Naive thymus-derived CD8-positive, alpha-beta T cell (primary cell): ENCODE measurements at regions not wholly inside any gene's neighbourhood (a gene's known extent, or its start where the extent isn't known, plus 50 kb on each side); places are given as distances from the start of the nearest gene placed in this dataset.

ENCODE experiments used
- ATAC-seq, 2 donors: fragments of 150-1000 bp; cut with Tn5 transposase in 1 of 2; sonication (Bioruptor Pico), chemical (Tn5 transposase) in 1 of 2; 1 replicate in 1 of 2; 2 replicates in 1 of 2; pipeline ENCODE4 v1.10.0; 2021; ENCODE audit warnings: mild to moderate bottlenecking in 2 of 2, moderate library complexity in 2 of 2
- POLR2A ChIA-PET: fragments of 350-600 bp; sonication (Branson Sonifier 250); formaldehyde crosslinking; loops from one replicate; lab custom pipeline; 2021; ENCODE audit warnings: antibody characterized with exemption; lab: Charles Lee
- DNase-seq, 10 donors: peaks; one replicate each; pipeline versions ENCODE4 v3.0.0 to v3.0.0-alpha.2; 2020 to 2022
- H3K27ac Mint-ChIP-seq, 10 donors: one replicate each; pipeline ENCODE4 v1.8.0; 2020 to 2022; ENCODE audit warnings: mild to moderate bottlenecking in 10 of 10, mixed read lengths in 10 of 10, moderate library complexity in 4 of 10, inconsistent platforms in 1 of 10
- H3K27me3 Mint-ChIP-seq, 5 donors: one replicate each; pipeline ENCODE4 v1.8.0; 2021 to 2022; ENCODE audit warnings: mixed read lengths in 5 of 5
- H3K36me3 Mint-ChIP-seq, 3 donors: one replicate each; pipeline ENCODE4 v1.8.0; 2020 to 2022; ENCODE audit warnings: mixed read lengths in 3 of 3, mild to moderate bottlenecking in 2 of 3, inconsistent platforms in 1 of 3
- H3K4me1 Mint-ChIP-seq, 4 donors: one replicate each; pipeline ENCODE4 v1.8.0; 2021 to 2022; ENCODE audit warnings: mixed read lengths in 4 of 4
- H3K4me3 Mint-ChIP-seq, 10 donors: one replicate each; pipeline ENCODE4 v1.8.0; 2020 to 2022; ENCODE audit warnings: mild to moderate bottlenecking in 10 of 10, mixed read lengths in 10 of 10, moderate library complexity in 6 of 10, inconsistent platforms in 1 of 10
- H3K9me3 Mint-ChIP-seq, 9 donors: one replicate each; pipeline ENCODE4 v1.8.0; 2020 to 2022; ENCODE audit warnings: mixed read lengths in 9 of 9, mild to moderate bottlenecking in 3 of 9, inconsistent platforms in 1 of 9, moderate library complexity in 1 of 9

DNA sequence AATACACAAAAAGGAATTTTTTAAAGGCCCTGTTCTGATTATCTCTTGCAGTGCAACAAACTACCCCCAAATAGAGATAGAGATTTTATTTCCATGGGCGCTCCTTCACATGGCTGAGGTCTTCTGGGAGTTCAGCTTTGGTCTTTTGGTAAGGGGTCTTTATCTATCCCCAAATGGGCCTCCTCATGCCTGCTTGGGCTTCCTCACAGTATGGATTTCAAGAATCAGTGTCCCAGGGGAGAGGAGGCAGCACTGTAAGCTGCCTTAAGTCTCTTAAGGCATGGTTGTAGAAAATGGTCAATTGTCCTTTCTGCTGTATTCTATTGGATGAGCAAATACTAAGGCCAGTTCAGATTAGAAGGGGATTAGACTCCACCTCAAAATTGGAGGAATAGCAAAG is 966.2 kb downstream of the TYW1 start:
- Mint-ChIP-seq H3K4me3 (no peak overlapping the region), H3K4me1 (no peaks in the 10 kb centered on the region), H3K36me3 (peaks cover 0 to 5% (median 0%) of the 10 kb centered on the region in 3 donors), H3K9me3 (peaks cover 7 to 44% (median 19%) of the 10 kb centered on the region in 9 donors), H3K27me3 (no peaks in the 10 kb centered on the region), H3K27ac (no peak overlapping the region)
- ATAC-seq (no peak), DNase-seq (no peak)
- POLR2A ChIA-PET, result no interaction called here

DNA sequence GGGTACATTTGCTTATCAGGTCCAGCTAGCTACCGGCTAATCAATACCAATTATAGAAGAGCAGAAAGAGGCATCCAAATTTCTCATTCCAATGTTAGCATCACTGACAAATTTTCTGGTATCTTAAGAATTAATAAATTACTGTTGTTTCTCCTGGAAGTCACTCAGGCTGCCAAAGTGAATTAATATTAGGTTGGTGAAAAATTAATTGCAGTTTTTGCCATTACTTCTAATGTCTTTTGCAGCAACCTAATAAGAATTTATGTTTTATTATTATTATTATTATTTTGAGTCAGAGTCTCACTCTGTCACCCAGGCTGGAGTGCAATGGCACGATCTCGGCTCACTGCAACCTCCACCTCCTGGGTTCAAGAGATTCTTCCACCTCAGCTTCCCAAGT is 979.9 kb downstream of the TYW1 start:
- ATAC-seq, result no peak
- Mint-ChIP-seq H3K4me1 (no peaks in the 10 kb centered on the region), H3K36me3 (peaks cover 0 to 4% (median 1%) of the 10 kb centered on the region in 3 donors), H3K4me3 (no peak overlapping the region), H3K9me3 (peaks cover 0 to 25% (median 15%) of the 10 kb centered on the region in 9 donors), H3K27ac (no peak overlapping the region), H3K27me3 (no peaks in the 10 kb centered on the region)
- POLR2A ChIA-PET, result no interaction called here
- no peak for DNase-seq

DNA sequence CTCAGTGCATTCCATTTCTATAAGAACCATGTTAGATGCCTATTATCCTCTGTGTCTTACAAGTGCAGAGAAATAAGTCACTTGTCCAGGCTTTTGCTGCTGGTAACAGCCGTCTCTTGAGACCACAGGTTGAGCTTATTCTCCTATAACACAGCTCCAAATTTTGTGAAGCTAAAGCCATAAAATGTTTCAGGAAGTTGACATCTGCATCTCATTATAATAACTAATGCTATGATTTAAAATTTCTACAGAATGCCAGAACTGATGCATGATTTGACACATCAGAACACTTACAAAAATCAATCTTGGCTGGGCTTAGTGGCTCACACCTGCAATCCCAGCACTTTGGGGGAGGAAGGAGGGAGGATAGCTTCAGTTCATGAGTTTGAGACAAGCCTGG is 986.9 kb downstream of the TYW1 start:
- DNase-seq (no peak), ATAC-seq (no peak)
- H3K36me3 Mint-ChIP-seq, result peaks cover 0 to 4% (median 0%) of the 10 kb centered on the region in 3 donors
- no peaks in the 10 kb centered on the region for H3K27me3 Mint-ChIP-seq
- no peaks in the 10 kb centered on the region for H3K4me1 Mint-ChIP-seq
- peaks cover 0 to 36% (median 12%) of the 10 kb centered on the region in 9 donors for H3K9me3 Mint-ChIP-seq
- H3K4me3 Mint-ChIP-seq, result no peak overlapping the region
- POLR2A ChIA-PET, result no interaction called here
- no peak overlapping the region for H3K27ac Mint-ChIP-seq

DNA sequence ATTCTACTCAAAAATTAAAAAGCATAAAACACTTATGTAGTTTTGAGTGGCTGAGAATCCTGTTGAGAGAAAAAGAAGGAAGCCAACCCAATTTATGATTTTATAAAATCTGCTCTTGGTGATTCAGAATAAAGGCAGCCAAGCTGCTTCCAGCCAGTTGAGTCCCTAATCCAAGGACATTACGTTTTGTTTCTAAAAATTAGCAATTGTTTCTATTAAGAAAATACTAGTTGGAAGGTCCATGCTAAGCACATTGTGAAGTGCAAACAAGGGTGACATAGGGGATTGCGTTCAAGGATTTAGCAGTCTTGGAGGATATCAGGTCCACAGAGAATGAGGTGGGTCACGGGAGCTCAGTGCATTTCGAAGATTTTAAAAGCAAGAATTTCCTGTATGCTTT is 987.7 kb downstream of the TYW1 start:
- no peak overlapping the region for H3K27ac Mint-ChIP-seq
- peaks cover 0 to 41% (median 10%) of the 10 kb centered on the region in 9 donors for H3K9me3 Mint-ChIP-seq
- peaks cover 0 to 4% (median 0%) of the 10 kb centered on the region in 3 donors for H3K36me3 Mint-ChIP-seq
- POLR2A ChIA-PET, result no interaction called here
- no peaks in the 10 kb centered on the region for H3K27me3 Mint-ChIP-seq
- no peaks in the 10 kb centered on the region for H3K4me1 Mint-ChIP-seq
- H3K4me3 Mint-ChIP-seq, result no peak overlapping the region
- ATAC-seq (no peak), DNase-seq (no peak)

DNA sequence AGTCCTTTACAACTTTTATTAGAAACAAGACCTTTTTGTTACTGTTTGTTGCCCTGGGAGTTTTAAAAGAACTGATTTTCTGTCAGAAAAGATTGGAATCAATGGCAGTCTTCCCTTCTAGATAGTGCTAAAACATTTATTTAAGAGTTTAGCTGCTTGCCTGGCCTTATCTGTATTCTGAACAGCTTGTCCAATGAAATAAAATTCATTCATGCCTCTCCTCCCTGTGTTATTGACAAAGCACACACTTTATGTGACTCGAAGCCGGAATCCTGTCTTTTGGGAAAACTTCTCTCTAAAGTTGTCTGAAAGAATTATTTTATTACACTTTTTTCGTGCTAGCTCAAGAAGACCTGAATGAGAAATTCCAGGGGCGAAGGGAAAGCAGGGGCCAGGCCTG is 992.5 kb downstream of the TYW1 start:
- Mint-ChIP-seq H3K36me3 (no peaks in the 10 kb centered on the region), H3K27me3 (no peaks in the 10 kb centered on the region), H3K9me3 (peaks cover 0 to 17% (median 4%) of the 10 kb centered on the region in 9 donors), H3K4me3 (no peak overlapping the region), H3K27ac (no peak overlapping the region), H3K4me1 (no peaks in the 10 kb centered on the region)
- no peak for DNase-seq
- no peak for ATAC-seq
- POLR2A ChIA-PET, result no interaction called here

DNA sequence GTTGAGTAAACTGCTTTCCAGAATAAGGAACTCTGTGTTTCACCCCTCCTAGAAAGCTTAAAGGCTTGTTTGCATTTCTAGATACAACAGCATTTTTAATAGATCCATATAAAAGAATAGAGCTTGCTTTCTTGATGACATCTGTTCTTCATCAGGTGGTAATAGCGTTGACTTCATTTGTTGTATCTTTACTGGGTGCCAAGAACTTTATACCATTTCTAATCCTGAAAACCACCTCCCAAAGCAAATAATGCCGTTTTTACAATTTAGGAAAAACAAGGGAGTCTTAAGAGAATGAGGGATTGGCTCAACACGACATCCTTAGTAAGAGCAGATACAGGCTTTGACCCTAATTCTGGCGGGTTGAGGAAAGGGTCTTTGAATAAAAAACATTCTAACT is 993.4 kb downstream of the TYW1 start:
- no peak for DNase-seq
- Mint-ChIP-seq H3K36me3 (no peaks in the 10 kb centered on the region), H3K9me3 (peaks cover 0 to 18% (median 2%) of the 10 kb centered on the region in 9 donors), H3K4me3 (no peak overlapping the region), H3K27me3 (no peaks in the 10 kb centered on the region), H3K27ac (no peak overlapping the region), H3K4me1 (no peaks in the 10 kb centered on the region)
- POLR2A ChIA-PET, result no interaction called here
- ATAC-seq, result no peak

DNA sequence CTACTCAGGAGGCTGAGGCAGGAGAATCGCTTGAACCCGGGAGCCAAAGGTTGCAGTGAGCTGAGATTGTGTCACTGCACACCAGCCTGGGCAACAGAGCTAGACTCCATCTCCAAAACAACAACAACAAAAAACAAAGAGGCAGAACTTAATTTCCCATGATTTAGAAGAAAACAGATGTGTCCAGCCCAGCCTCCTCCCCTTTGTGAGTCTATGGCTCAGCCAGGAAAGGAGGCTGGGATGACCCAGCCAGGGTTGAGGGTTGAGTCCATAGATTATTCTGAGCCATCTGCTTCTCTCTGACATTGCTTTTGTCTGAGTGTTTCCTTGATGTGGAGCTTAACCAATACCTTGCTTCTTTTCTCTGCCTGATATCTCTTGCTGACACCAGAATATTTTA is 994.1 kb downstream of the TYW1 start:
- DNase-seq (no peak), ATAC-seq (no peak)
- Mint-ChIP-seq H3K4me1 (no peaks in the 10 kb centered on the region), H3K36me3 (no peaks in the 10 kb centered on the region), H3K27me3 (no peaks in the 10 kb centered on the region), H3K9me3 (peaks cover 0 to 19% (median 2%) of the 10 kb centered on the region in 9 donors), H3K27ac (peak overlapping the region in 1 of 10 donors; percentile 49), H3K4me3 (no peak overlapping the region)
- POLR2A ChIA-PET, result no interaction called here

DNA sequence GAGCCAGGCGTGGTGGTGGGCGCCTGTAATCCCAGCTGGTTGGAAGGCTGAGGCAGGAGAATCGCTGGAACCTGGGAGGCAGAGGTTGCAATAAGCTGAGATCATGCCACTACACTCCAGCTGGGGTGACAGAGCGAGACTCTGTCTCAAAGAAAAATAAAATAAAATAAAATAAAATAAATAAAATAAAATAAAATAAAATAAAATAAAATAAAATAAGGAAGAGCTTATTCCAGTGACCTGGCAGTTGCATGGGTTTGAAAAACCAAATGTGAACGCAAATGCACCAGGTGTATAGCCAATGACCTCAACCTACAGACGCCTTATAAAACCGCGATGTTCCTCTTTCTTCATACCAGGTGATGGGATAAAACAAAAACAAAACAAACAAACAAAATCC is 995.7 kb downstream of the TYW1 start:
- H3K9me3 Mint-ChIP-seq, result peaks cover 0 to 19% (median 5%) of the 10 kb centered on the region in 9 donors
- DNase-seq (no peak), ATAC-seq (no peak)
- H3K4me1 Mint-ChIP-seq, result no peaks in the 10 kb centered on the region
- H3K27ac Mint-ChIP-seq, result no peak overlapping the region
- no peak overlapping the region for H3K4me3 Mint-ChIP-seq
- H3K36me3 Mint-ChIP-seq, result no peaks in the 10 kb centered on the region
- POLR2A ChIA-PET, result no interaction called here
- no peaks in the 10 kb centered on the region for H3K27me3 Mint-ChIP-seq

DNA sequence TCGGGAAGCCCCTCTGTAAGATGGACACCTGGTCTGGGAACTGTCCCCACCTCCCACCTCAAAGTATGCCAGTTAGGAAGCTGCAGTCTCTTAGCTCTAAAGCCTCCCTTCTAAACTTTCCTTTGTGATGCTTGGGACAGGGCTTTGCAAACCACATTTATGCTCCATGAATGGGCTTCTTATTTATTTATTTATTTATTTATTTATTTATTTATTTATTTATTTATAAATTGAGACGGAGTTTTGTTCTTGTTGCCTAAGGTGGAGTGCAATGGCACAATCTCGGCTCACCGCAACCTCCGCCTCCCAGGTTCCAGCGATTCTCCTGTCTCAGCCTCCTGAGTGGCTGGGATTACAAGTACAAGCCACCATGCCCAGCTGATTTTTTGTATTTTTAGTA is 1009.4 kb downstream of the TYW1 start:
- POLR2A ChIA-PET, result no interaction called here
- H3K27me3 Mint-ChIP-seq, result no peaks in the 10 kb centered on the region
- no peaks in the 10 kb centered on the region for H3K36me3 Mint-ChIP-seq
- peaks cover 1 to 29% (median 17%) of the 10 kb centered on the region in 9 donors for H3K9me3 Mint-ChIP-seq
- DNase-seq (no peak), ATAC-seq (no peak)
- H3K27ac Mint-ChIP-seq, result peak overlapping the region in 1 of 10 donors; percentile 71
- no peaks in the 10 kb centered on the region for H3K4me1 Mint-ChIP-seq
- H3K4me3 Mint-ChIP-seq, result no peak overlapping the region

DNA sequence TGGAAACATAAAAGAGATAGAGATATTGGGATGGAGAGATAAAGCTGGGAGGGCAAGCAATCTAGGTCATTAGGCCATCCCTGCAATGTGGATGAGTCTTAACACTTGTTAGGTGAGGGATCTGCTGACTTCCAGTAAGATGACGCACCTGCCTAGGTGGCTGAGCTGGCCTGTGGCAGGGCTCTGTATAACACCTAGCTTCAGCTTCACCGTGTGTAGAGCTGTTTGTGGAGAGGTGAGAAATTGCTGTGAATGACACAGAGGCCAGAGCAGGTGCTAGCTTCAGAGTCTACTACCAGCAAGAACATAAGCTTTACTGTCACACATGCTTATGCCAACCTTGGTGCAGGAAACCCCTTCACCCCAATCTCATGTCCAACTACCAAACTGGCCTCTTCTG is 1010.0 kb downstream of the TYW1 start:
- POLR2A ChIA-PET, result no interaction called here
- H3K36me3 Mint-ChIP-seq, result peaks cover 0 to 3% (median 0%) of the 10 kb centered on the region in 3 donors
- H3K4me3 Mint-ChIP-seq, result no peak overlapping the region
- H3K9me3 Mint-ChIP-seq, result peaks cover 6 to 32% (median 18%) of the 10 kb centered on the region in 9 donors
- DNase-seq (no peak), ATAC-seq (no peak)
- H3K27ac Mint-ChIP-seq, result no peak overlapping the region
- H3K27me3 Mint-ChIP-seq, result no peaks in the 10 kb centered on the region
- no peaks in the 10 kb centered on the region for H3K4me1 Mint-ChIP-seq

DNA sequence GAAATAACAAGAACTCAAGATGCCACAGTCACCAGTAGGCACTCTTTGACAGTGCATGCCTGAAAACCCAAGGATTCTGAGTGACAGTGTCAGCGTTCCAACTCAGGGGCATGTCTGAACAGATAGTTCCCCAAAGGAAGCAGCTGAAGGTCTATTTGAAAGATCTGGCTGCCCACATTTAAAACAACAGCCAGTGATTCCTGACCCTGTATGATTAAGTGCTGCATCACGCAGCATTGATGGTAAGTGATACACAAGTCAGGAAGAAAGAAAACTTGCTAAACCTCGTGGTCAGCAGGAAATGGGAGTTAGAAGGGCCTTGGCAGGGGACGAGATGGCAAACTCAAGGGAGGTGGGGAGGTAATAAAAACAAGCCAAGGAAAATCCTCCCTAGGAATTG is 1013.1 kb downstream of the TYW1 start:
- Mint-ChIP-seq H3K9me3 (peaks cover 0 to 24% (median 9%) of the 10 kb centered on the region in 9 donors), H3K4me1 (no peaks in the 10 kb centered on the region), H3K27me3 (no peaks in the 10 kb centered on the region), H3K4me3 (no peak overlapping the region), H3K27ac (no peak overlapping the region), H3K36me3 (peaks cover 0 to 6% (median 1%) of the 10 kb centered on the region in 3 donors)
- ATAC-seq (no peak), DNase-seq (no peak)
- POLR2A ChIA-PET, result no interaction called here

DNA sequence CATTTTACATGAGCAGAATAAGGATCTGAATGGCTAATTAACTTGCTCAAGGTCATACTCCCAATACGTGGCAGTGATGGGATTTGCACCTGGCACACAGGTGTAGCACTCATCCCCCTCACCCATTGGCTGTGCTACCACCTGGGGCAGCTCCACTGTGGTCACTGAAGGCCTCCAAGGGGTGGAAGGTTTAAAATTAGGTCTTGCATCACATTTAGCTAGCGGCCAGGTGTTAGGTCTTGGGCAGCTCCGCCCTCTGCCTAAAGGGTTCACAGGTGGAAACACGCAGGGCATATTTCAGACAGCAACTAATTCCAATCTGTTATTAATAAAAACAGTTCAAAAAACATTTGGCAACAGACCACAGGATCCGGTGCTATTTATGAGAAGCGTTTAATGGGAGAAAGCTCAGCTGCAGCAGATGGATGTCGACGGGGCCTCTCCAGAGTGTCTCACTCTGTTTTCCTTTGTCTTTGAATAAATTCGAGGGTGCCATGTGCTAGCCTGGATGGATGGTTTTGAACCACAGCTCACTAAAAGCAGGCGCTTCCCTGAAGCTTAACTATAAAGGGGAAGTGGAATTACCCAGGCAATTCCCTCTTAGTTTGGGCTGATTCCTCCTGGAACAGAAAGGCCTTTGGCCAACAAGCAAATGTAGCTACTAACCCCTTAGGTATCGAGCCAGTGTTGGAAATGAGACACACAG is 1017.6 kb downstream of the TYW1 start:
- no peak for ATAC-seq
- POLR2A ChIA-PET, result no interaction called here
- peaks cover 0 to 36% (median 13%) of the 10 kb centered on the region in 9 donors for H3K9me3 Mint-ChIP-seq
- H3K27ac Mint-ChIP-seq, result no peak overlapping the region
- peaks cover 0 to 9% (median 1%) of the 10 kb centered on the region in 3 donors for H3K36me3 Mint-ChIP-seq
- H3K4me3 Mint-ChIP-seq, result no peak overlapping the region
- no peaks in the 10 kb centered on the region for H3K27me3 Mint-ChIP-seq
- DNase-seq, result no peak
- no peaks in the 10 kb centered on the region for H3K4me1 Mint-ChIP-seq

DNA sequence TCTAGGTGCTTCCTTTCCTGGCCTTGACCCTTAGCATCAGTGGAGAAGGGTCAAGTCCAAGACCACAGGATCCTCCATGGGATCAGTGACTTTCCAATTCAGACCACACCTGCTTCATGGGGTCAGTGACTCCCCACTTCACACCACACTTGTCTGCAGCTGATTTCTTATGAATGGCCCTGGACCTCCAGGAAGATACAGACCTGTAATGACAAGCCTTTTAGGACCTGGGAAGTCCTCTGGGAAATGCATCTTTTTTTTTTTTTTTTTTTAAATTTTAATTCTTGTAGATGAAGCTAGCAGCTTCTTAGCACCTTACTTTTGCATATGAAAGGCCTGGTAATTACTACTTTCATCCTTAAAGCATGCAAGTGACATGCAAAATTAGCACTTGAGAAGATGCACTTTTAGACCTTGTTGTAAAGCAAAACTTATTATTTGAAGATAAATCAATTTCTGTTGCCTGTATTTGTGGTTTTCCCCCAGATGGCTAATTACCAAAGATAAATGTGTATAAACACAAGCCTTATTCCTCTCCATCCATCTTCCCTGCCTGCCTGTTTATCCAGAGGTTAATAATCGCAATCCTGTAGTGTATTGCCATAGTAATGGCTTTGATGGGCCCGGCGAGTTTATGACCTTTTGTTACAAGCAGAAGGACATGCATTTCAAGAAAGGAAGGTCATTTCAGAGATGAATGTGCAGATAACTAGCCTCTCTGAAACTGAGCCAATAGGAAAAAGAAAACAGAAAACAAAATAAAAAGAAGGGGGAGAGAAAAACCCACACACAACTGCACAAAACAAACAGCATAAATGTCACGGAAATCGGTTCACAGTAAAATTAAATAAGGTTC is 1018.7 kb downstream of the TYW1 start:
- Mint-ChIP-seq H3K4me1 (no peaks in the 10 kb centered on the region), H3K36me3 (peaks cover 0 to 9% (median 1%) of the 10 kb centered on the region in 3 donors), H3K9me3 (peaks cover 0 to 27% (median 11%) of the 10 kb centered on the region in 9 donors), H3K27me3 (no peaks in the 10 kb centered on the region), H3K4me3 (no peak overlapping the region), H3K27ac (no peak overlapping the region)
- POLR2A ChIA-PET, result no interaction called here
- DNase-seq (no peak), ATAC-seq (no peak)
